LNCAP (cell line): ENCODE measurements at regions not wholly inside any gene's neighbourhood (a gene's known extent, or its start where the extent isn't known, plus 50 kb on each side); places are given as distances from the start of the nearest gene placed in this dataset.

ENCODE experiments used
- CTCF ChIP-seq: fragments of 450-650 bp; IDR thresholded peaks from 2 replicates; pipeline ENCODE4 v1.5.1; 2017; ENCODE audit warnings: mild to moderate bottlenecking

- TF ChIP-seq CTCF = no peak
These were observed 217.1 kb downstream of the ZNF674 start for GRCh38 chrX:46328133-46328532.

DNA sequence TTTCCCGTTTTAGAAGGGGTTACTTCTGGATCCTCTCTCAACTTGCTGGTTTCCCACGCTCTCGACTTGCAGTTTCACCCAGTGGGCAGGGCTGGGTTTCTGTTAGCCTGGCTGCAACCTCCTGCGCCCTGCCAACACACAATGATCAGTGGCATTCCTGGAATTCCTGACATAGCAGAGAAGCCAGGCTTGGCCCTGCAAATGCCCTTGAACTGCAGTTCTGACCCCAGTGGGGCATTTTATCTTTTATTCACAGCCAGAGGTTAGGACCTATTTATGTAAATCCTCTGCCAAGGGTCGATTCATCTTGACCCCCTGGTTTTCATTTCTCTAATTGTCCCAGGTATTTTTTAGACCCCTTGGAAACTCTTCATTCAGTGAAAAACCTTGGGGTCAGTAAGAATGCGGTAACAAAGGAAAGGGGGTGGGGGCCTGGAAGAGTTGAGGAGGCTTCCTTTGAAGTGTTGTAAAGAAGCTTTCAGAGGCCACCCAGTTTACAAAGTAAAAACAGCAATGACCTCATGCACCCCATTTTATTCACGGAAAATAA lies 217.6 kb downstream of the ZNF674 start:
- no peak for TF ChIP-seq CTCF

DNA sequence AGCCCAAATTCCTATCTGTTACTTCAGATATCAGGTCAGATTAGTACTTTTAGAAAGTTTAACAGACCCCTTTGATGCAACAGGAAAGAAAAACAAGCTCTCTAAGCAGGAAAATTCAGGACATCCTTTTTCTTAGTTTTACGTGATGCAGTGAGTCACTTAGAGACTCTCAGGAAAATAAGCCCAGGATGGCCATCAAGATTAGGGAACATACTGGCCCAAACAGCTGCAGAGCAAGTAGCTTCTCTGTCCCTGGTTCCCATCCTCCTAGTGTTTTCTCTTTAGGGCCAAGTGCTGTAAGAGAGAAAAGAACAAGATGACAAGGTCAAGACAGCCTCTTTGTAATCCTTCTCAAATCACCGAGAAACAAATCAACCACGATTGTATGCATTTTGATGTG lies 219.1 kb downstream of the ZNF674 start:
- no peak for TF ChIP-seq CTCF

- TF ChIP-seq CTCF = no peak
These were observed 219.8 kb downstream of the ZNF674 start for GRCh38 chrX:46325312-46325877.

DNA sequence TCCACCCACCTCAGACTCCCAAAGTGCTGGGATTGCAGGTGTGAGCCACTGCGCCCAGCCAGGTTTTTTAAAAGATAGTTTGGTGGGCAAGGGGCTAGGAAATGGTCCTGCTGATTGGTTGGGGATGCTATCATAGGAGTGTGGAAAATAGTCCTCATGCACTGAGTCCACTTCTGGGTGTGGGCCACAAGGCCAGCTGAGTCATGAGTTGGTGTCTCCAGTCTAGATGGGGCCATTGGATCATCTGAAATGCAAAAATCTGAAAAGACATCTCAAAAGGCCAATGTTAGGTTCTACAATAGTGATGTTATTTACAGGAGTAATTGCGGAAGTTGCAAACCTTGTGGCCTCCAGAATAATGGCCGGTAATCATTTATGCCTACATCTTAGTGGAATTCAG lies 221.1 kb downstream of the ZNF674 start:
- no peak for TF ChIP-seq CTCF

DNA sequence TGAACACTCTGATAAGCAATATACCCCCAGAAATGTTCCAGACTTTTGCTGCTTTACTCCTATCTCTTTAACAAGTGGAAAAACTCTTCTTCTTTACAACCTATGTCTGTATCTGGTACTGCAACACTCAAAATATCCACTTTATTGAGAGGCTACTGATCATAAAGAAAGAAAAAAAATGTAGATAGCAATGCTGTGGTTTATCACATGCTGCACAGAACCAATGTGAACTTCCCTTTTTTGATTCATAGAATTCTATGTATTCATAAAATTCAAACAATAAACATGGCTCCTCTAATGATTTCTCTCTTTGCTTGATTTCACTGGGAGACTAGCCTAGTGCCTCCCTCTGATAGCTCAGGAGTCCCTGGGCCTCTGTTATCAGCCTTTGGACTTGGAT lies 223.5 kb downstream of the ZNF674 start:
- TF ChIP-seq CTCF = no peak

DNA sequence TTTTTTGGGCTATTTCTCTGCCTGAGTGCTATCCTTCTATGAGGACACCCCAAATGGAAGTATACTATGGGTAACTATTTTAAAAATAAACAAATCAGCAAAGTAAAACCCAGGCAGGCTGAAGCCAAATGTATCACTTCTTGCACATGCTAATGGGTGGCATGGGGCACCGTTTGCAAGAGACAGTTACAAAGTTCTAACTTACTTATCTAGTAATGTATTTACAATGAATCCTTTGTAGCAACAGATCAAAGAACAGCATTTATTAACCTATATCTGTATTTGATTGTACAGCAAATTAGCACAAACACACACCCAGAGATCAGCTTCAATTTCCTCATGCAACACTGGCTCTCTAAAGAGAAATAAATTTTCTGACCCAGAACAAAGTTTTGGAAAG lies 225.5 kb downstream of the ZNF674 start:
- no peak for TF ChIP-seq CTCF

DNA sequence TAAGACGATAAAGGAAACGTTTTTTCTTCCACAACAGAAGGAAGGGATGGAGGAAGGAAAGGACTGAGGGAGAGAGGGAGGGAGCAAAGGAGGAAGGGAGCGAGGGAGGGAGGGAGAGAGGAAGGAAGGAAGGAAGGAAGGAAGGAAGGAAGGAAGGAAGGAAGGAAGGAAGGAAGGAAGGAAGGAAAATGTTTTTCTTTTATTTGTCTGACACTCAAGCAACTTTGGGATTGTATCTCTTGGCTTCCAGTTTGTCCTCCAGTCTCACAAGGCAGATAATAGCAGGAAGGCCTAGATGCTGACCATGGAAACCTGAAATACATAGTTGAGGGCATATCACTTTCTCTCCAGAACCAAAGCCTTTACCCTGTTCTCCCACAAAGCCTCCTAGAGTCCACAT lies 226.7 kb downstream of the ZNF674 start:
- no peak for TF ChIP-seq CTCF
